ENCODE measurements at regions not wholly inside any gene's neighbourhood (a gene's known extent, or its start where the extent isn't known, plus 50 kb on each side); places are given as distances from the start of the nearest gene placed in this dataset.

DNA sequence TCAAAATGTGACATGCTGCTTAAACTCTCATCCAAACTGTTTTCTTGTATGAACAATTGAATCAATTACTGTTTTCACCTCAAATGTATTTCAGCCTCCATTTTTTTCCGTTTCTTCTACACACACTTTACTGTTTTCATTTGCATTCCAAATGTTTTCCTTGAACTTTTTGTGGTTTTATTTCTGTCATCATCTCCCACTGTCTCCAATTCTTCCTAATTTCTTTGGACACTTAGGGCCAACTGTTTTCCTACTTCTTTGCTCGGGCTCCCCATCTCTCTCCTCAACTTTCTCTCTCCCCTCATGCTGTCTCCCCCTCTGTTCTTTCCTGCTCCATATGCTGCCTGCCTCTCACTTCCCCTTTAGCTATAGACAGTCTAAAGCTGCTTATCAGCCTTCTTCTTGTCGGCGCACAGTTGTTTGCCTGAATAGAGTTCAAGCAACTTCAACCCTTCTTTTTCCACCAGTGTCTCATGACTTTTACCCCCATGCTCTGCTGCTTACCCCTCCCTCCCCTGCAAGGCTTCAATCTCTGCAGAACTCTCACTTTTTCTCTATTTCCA lies 443.4 kb downstream of the DTWD2 start:
- Histone ChIP-seq H3K4me3 (no peak overlapping the region), H3K9me3 (no peaks in the 10 kb centered on the region), H3K27ac (no peak overlapping the region), H3K27me3 (no peaks in the 10 kb centered on the region), H3K4me1 (no peaks in the 10 kb centered on the region), H3K36me3 (no peaks in the 10 kb centered on the region)
- no peak for TF ChIP-seq EP300 (IDR thresholded peaks at IDR 0.05)
- no peak for TF ChIP-seq POLR2AphosphoS5 (IDR thresholded peaks at IDR 0.05)
- TF ChIP-seq POLR2A (IDR thresholded peaks at IDR 0.05): no peak
- TF ChIP-seq CTCF (IDR thresholded peaks at IDR 0.05): no peak
- intact Hi-C loops (cut with DNase I; ENCODE audit: low total_unique reads): no loop called here
- DNase-seq: no peak
- 38 to 60% (median 54%) methylated on average over 4 of the region's 4 CpGs for WGBS, 5 donors

GRCh38 chr5:118533923-118534322 lies 454.4 kb downstream of the DTWD2 start:
- WGBS, 5 donors: 76 to 90% (median 89%) methylated on average over 2 of the region's 2 CpGs
- intact Hi-C loops (cut with DNase I; ENCODE audit: low total_unique reads): no loop called here
- H3K27ac ChIP-seq: no peak overlapping the region

GRCh38 chr5:118533156-118533555 lies 455.2 kb downstream of the DTWD2 start:
- TF ChIP-seq POLR2A (IDR thresholded peaks at IDR 0.05) (no peak), POLR2AphosphoS5 (IDR thresholded peaks at IDR 0.05) (no peak), EP300 (IDR thresholded peaks at IDR 0.05) (no peak), CTCF (IDR thresholded peaks at IDR 0.05) (no peak)
- 73 to 86% (median 77%) methylated on average over 3 of the region's 3 CpGs for WGBS, 5 donors
- Histone ChIP-seq H3K9me3 (no peaks in the 10 kb centered on the region), H3K27me3 (no peaks in the 10 kb centered on the region), H3K4me1 (no peaks in the 10 kb centered on the region), H3K4me3 (no peak overlapping the region), H3K36me3 (no peaks in the 10 kb centered on the region), H3K27ac (no peak overlapping the region)
- DNase-seq: no peak
- intact Hi-C loops (cut with DNase I; ENCODE audit: low total_unique reads): no loop called here

More at GRCh38 chr5:118533923-118534322, 454.4 kb downstream of the DTWD2 start:
- H3K4me3 ChIP-seq: no peak overlapping the region
- no peak for DNase-seq
- no peaks in the 10 kb centered on the region for H3K27me3 ChIP-seq
- no peaks in the 10 kb centered on the region for H3K9me3 ChIP-seq
- TF ChIP-seq EP300 (IDR thresholded peaks at IDR 0.05): no peak
- TF ChIP-seq POLR2A (IDR thresholded peaks at IDR 0.05): no peak
- no peak for TF ChIP-seq CTCF (IDR thresholded peaks at IDR 0.05)
- TF ChIP-seq POLR2AphosphoS5 (IDR thresholded peaks at IDR 0.05): no peak
- no peaks in the 10 kb centered on the region for H3K36me3 ChIP-seq
- H3K4me1 ChIP-seq: no peaks in the 10 kb centered on the region

DNA sequence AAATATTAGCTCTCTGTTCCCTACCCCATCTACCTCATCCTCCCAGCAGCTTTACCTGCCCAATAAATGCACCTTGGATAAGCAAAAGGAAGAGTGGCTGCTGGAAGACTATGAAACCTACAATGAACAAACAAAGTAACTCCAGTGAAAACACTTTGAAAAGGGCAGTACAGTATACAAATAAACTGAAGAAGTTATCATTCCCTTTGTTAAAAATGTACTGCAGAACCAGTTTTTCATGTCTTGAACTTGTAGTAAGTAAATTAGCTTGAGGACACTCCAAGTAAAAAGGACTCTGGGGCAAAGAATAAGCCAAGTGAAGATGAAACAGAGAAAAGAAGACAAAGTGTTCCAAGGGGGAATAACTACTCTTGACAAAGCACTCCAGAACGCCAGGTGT lies 457.1 kb downstream of the DTWD2 start:
- Histone ChIP-seq H3K27me3 (no peaks in the 10 kb centered on the region), H3K4me1 (no peaks in the 10 kb centered on the region), H3K27ac (no peak overlapping the region), H3K9me3 (no peaks in the 10 kb centered on the region), H3K4me3 (no peak overlapping the region), H3K36me3 (no peaks in the 10 kb centered on the region)
- DNase-seq: no peak
- TF ChIP-seq POLR2A (IDR thresholded peaks at IDR 0.05) (no peak), EP300 (IDR thresholded peaks at IDR 0.05) (no peak)
- WGBS, 5 donors: 31 to 60% (median 43%) methylated on average over 1 of the region's 1 CpG
- intact Hi-C loops (cut with DNase I; ENCODE audit: low total_unique reads): no loop called here

DNA sequence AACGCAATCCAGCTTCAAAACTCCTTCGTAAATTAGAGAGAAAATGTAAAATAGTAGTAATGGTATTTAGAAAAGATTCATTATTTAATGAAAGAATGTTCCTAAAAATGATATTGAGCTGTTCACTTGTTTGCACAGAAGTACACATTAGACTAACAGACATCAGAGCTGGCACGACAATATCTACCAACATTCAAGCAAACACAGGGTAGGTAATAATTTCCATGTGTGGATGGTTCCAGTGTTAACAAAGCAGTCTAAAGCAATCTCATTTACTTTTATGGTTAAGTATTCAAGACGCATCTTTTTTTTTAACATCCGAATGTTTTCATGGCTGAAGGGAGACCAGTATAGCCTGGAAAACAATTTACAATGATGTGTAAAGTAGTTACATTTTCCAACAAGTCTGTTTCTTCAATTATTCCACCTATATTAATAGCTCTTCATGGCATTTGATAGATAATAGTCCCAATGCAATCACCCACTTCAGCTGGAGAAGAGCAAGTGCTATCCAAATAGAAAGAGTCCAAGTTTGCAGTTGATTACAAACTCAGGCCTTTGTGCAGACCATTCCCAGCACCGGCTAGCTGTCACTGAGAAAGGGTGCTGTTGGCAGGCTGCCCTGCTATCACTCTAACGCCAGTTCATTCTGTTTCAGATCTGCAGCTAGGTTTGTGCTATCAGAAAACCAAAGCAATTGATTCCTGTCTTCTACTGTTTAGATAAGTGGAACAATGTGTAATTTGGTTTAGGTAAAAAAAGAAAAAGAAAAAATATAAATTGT lies 458.8 kb downstream of the DTWD2 start:
- TF ChIP-seq POLR2AphosphoS5 (IDR thresholded peaks at IDR 0.05) (no peak), EP300 (IDR thresholded peaks at IDR 0.05) (no peak), CTCF (IDR thresholded peaks at IDR 0.05) (no peak), POLR2A (IDR thresholded peaks at IDR 0.05) (no peak)
- DNase-seq: peak; percentile 24 to 63
- Histone ChIP-seq H3K9me3 (no peaks in the 10 kb centered on the region), H3K4me3 (no peak overlapping the region), H3K27me3 (no peaks in the 10 kb centered on the region), H3K27ac (no peak overlapping the region), H3K36me3 (no peaks in the 10 kb centered on the region), H3K4me1 (no peaks in the 10 kb centered on the region)
- intact Hi-C loops (cut with DNase I; ENCODE audit: low total_unique reads): no loop called here
- 59 to 68% (median 63%) methylated on average over 7 of the region's 7 CpGs for WGBS, 5 donors
